OCI-LY7 (cell line): ENCODE measurements at regions not wholly inside any gene's neighbourhood (a gene's known extent, or its start where the extent isn't known, plus 50 kb on each side); places are given as distances from the start of the nearest gene placed in this dataset.

Source experiments
- EZH2phosphoT487 ChIP-seq: fragments of 200-600 bp; sonication (generic); IDR thresholded peaks from 2 replicates; pipeline ENCODE4 v1.6.1; 2018; ENCODE audit warnings: low read depth, borderline replicate concordance, mild to moderate bottlenecking, mixed run types, antibody characterized with exemption, low read length, moderate library complexity, mixed read lengths
- TF ChIP-seq, protein P1 (sequence below): fragments of 200-600 bp; sonication (generic); conservative IDR thresholded peaks from 2 replicates; pipeline ENCODE4 v1.5.1; 2014; ENCODE audit warnings: mild to moderate bottlenecking, antibody characterized with exemption, low read length, moderate library complexity, mixed read lengths

DNA sequence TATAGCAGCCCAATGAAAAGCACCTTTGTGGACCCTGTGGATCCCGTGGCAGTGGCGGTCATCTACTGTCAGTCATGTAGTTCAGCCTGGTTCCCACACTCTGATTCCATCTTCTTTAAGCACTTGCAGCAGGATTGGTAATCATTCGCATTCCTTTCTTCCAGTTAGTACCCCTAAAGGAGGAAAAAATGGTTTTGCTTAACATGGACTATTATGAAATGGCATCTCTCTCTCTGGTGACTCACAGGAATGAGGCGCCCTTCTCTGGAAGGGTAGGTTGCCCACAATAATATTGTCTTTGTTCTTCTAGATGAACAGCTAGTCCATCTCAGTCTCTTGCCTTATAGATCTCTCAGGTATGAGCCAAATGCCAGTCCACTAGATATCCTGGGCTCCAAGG lies 127.9 kb upstream of the MROH9 start:
- TF ChIP-seq, protein P1, sequence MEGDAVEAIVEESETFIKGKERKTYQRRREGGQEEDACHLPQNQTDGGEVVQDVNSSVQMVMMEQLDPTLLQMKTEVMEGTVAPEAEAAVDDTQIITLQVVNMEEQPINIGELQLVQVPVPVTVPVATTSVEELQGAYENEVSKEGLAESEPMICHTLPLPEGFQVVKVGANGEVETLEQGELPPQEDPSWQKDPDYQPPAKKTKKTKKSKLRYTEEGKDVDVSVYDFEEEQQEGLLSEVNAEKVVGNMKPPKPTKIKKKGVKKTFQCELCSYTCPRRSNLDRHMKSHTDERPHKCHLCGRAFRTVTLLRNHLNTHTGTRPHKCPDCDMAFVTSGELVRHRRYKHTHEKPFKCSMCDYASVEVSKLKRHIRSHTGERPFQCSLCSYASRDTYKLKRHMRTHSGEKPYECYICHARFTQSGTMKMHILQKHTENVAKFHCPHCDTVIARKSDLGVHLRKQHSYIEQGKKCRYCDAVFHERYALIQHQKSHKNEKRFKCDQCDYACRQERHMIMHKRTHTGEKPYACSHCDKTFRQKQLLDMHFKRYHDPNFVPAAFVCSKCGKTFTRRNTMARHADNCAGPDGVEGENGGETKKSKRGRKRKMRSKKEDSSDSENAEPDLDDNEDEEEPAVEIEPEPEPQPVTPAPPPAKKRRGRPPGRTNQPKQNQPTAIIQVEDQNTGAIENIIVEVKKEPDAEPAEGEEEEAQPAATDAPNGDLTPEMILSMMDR = no peak
- TF ChIP-seq EZH2phosphoT487 = no peak
